Thoracic aorta (tissue), 2 donors: ENCODE measurements at regions not wholly inside any gene's neighbourhood (a gene's known extent, or its start where the extent isn't known, plus 50 kb on each side); places are given as distances from the start of the nearest gene placed in this dataset.

Source experiments
- ATAC-seq: fragments of 150-250 bp; one replicate; pipeline ENCODE4 v1.8.0; 2017; ENCODE audit warnings: low read depth; ENCODE audit not compliant: insufficient number of reproducible peaks, low FRiP score
- DNase-seq: peaks from one replicate; pipeline ENCODE4 v3.0.0-alpha.2; 2020; ENCODE audit warnings: low spot score
- H3K27ac ChIP-seq, 2 donors: fragments of 200-600 bp; sonication (generic); 1 replicate in 1 of 2; 2 replicates in 1 of 2; pipeline ENCODE4 v1.5.1; 2016; ENCODE audit warnings: mild to moderate bottlenecking in 2 of 2, moderate library complexity in 2 of 2
- H3K27me3 ChIP-seq: fragments of 200-600 bp; sonication (generic); replicated peaks from 2 replicates; pipeline ENCODE4 v1.6.0; 2016; ENCODE audit warnings: mild to moderate bottlenecking; ENCODE audit not compliant: insufficient read depth
- H3K36me3 ChIP-seq: fragments of 200-600 bp; sonication (generic); one replicate; pipeline ENCODE4 v1.5.1; 2016
- H3K4me1 ChIP-seq, 2 donors: fragments of 200-600 bp; sonication (generic); 1 replicate in 1 of 2; 2 replicates in 1 of 2; pipeline versions ENCODE4 v1.5.1 to v1.6.0; 2016; ENCODE audit warnings: low read depth in 2 of 2, mild to moderate bottlenecking in 1 of 2; ENCODE audit not compliant: control insufficient read depth in 1 of 2
- H3K4me3 ChIP-seq: fragments of 200-600 bp; sonication (generic); 2 replicates; pipeline ENCODE4 v1.5.1; 2016; ENCODE audit warnings: mild to moderate bottlenecking
- H3K9me3 ChIP-seq: fragments of 200-600 bp; sonication (generic); 2 replicates; pipeline ENCODE4 v1.5.1; 2016
- TF ChIP-seq, protein P1 (sequence below): fragments of 200-600 bp; sonication (generic); IDR thresholded peaks from one replicate; pipeline ENCODE4 v1.5.1; 2019; ENCODE audit warnings: antibody characterized with exemption

DNA sequence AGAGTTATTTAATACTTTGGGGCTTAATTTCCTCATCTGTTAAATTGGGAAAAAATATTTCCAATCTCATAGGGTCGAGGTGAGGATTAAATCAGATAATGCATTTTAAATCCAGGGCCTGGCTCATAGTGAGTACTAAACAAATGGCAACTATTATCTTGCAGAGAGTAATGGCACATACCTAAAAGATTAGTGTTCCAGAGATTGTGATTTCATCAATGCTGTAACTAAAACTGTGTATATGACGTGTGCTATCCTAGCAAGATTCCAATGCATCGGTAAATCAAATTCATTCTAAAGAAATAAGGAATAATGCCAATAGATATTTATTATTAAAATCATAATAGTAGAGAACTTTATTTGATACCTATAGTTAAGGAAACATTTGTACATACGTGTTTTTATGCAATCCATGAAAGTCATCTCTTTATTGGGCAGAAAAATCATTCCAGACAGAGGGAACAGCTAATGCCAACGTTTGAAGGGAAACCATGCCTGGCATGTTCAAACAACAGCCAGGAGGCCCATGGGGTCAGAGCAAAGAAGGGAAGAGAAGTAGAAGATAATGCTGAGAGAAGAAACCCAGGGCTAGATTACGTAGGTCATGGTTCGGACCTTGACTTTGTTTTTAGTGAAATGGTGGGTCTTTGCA lies 174.8 kb upstream of the AGR3 start:
- Histone ChIP-seq H3K4me3 (no peak overlapping the region), H3K9me3 (no peaks in the 10 kb centered on the region), H3K36me3 (no peaks in the 10 kb centered on the region), H3K27me3 (no peaks in the 10 kb centered on the region), H3K4me1 (peaks cover 0 to 3% of the 10 kb centered on the region in 2 donors), H3K27ac (no peak overlapping the region)
- no peak for ATAC-seq
- TF ChIP-seq, protein P1, sequence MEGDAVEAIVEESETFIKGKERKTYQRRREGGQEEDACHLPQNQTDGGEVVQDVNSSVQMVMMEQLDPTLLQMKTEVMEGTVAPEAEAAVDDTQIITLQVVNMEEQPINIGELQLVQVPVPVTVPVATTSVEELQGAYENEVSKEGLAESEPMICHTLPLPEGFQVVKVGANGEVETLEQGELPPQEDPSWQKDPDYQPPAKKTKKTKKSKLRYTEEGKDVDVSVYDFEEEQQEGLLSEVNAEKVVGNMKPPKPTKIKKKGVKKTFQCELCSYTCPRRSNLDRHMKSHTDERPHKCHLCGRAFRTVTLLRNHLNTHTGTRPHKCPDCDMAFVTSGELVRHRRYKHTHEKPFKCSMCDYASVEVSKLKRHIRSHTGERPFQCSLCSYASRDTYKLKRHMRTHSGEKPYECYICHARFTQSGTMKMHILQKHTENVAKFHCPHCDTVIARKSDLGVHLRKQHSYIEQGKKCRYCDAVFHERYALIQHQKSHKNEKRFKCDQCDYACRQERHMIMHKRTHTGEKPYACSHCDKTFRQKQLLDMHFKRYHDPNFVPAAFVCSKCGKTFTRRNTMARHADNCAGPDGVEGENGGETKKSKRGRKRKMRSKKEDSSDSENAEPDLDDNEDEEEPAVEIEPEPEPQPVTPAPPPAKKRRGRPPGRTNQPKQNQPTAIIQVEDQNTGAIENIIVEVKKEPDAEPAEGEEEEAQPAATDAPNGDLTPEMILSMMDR: no peak
- no peak for DNase-seq

DNA sequence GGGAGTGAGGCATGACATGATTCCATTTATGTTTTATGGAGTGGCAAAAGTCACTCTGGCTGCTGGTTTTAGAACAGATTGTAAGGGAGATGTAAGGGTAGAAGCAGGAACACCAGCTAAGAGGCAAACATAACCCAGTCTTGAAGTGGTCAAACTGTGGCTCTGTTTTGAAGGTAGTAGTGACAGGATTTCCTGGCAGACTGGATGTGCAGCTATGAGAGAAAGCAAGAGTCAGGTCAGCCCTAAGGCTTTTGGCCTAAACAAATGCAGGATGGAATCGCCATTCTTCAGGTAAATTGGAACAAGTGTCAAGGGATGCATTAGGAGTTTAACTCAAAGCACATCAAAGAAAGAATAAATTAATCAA lies 175.3 kb upstream of the AGR3 start:
- ATAC-seq (no peak), DNase-seq (no peak)
- TF ChIP-seq, protein P1: no peak
- no peaks in the 10 kb centered on the region for H3K27me3 ChIP-seq
- no peak overlapping the region for H3K27ac ChIP-seq
- peaks cover 0 to 3% of the 10 kb centered on the region in 2 donors for H3K4me1 ChIP-seq
- H3K4me3 ChIP-seq: no peak overlapping the region
- no peaks in the 10 kb centered on the region for H3K9me3 ChIP-seq
- H3K36me3 ChIP-seq: no peaks in the 10 kb centered on the region

DNA sequence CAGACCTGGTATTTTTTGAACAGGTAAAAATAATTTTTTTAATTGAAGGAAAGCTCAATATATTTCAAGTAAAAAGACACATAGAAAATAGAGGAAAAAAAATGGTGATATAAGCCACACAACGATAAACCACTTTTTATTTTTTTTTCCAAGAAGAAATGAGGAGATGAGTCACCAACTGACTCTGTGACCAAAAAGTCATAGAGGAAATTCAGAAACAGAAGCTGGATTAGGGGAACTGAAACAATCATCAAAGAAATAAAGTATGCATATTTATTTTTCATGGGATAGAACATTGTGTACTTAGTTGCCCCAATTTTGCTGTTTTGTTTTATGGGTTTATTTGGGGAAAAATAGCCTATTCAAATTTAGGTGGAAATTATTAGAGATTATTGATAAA lies 176.8 kb upstream of the AGR3 start:
- DNase-seq: no peak
- no peak overlapping the region for H3K4me3 ChIP-seq
- TF ChIP-seq, protein P1: no peak
- no peaks in the 10 kb centered on the region for H3K9me3 ChIP-seq
- no peaks in the 10 kb centered on the region for H3K36me3 ChIP-seq
- no peaks in the 10 kb centered on the region for H3K27me3 ChIP-seq
- no peak for ATAC-seq
- no peak overlapping the region for H3K27ac ChIP-seq
- peaks cover 0 to 3% of the 10 kb centered on the region in 2 donors for H3K4me1 ChIP-seq

DNA sequence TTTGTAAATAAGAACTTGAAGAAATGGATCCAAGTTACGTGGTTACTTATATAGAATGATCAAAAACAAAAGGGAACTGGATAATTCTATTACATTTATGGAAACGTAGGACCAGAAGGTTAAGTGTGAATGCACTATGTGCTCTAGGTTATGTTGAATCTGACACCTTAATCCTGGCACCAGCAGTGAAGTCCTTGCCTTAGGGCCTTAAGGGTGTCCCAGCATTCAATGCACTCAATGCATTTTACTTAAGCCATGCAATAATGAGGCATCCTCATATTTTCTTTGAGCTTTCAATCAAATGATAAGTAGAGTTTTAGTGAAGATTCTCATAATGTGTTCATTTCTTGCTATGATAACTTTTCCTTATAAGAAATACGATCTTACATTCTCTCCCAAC lies 178.3 kb upstream of the AGR3 start:
- no peak for ATAC-seq
- Histone ChIP-seq H3K27ac (no peak overlapping the region), H3K9me3 (no peaks in the 10 kb centered on the region), H3K4me3 (no peak overlapping the region), H3K4me1 (peaks cover 0 to 3% of the 10 kb centered on the region in 2 donors), H3K27me3 (no peaks in the 10 kb centered on the region), H3K36me3 (no peaks in the 10 kb centered on the region)
- TF ChIP-seq, protein P1: no peak
- no peak for DNase-seq

DNA sequence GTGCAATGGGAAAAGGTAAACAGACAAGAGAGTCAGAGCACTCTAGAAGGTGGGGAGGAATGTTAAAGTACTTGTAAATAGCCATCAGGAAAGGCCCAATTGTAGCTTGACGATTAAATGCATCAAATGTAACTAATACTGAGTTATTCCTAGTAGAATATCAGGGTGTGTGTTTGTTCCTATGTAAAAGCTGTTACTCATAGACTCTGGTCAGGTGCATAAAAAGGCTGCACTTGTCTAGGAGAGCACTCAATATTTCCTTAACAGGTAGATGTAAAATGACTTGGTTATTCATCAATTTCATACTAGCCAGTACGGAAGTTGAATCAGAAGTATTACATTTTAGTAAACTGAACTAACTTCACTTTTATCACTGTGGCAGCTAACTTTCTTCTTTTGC lies 179.7 kb upstream of the AGR3 start:
- ATAC-seq: no peak
- TF ChIP-seq, protein P1: no peak
- H3K27ac ChIP-seq: no peak overlapping the region

More for the DNA sequence above, 179.7 kb upstream of the AGR3 start:
- no peak for DNase-seq
- Histone ChIP-seq H3K9me3 (no peaks in the 10 kb centered on the region), H3K4me1 (peaks cover 0 to 3% of the 10 kb centered on the region in 2 donors), H3K27me3 (no peaks in the 10 kb centered on the region), H3K36me3 (no peaks in the 10 kb centered on the region), H3K4me3 (no peak overlapping the region)
